Suprapubic skin (tissue), 4 donors: ENCODE measurements at regions not wholly inside any gene's neighbourhood (a gene's known extent, or its start where the extent isn't known, plus 50 kb on each side); places are given as distances from the start of the nearest gene placed in this dataset.

ENCODE experiments used
- DNase-seq, 2 donors: peaks; one replicate each; pipeline ENCODE4 v3.0.0-alpha.2; 2019; ENCODE audit warnings: low spot score in 2 of 2
- H3K27ac ChIP-seq: fragments of 200-600 bp; sonication (generic); one replicate; pipeline ENCODE4 v1.5.1; 2019
- H3K27me3 ChIP-seq: fragments of 200-600 bp; sonication (generic); one replicate; pipeline ENCODE4 v1.5.1; 2019
- H3K36me3 ChIP-seq: fragments of 200-600 bp; sonication (generic); one replicate; pipeline ENCODE4 v1.5.1; 2019
- H3K4me1 ChIP-seq: fragments of 200-600 bp; sonication (generic); one replicate; pipeline ENCODE4 v1.5.1; 2019
- H3K4me3 ChIP-seq: fragments of 200-600 bp; sonication (generic); one replicate; pipeline ENCODE4 v1.5.1; 2019; ENCODE audit warnings: mild to moderate bottlenecking
- H3K9me3 ChIP-seq: fragments of 200-600 bp; sonication (generic); one replicate; pipeline ENCODE4 v1.5.1; 2019
- EP300 ChIP-seq: sonication (generic); formaldehyde crosslinking; IDR thresholded peaks from one replicate; pipeline ENCODE4 v1.6.1; 2017; ENCODE audit warnings: antibody characterized with exemption
- POLR2A ChIP-seq, 2 donors: fragments of 450-650 bp; IDR thresholded peaks; one replicate each; pipeline ENCODE4 v1.6.1; 2017; ENCODE audit warnings: antibody characterized with exemption in 2 of 2, mild to moderate bottlenecking in 2 of 2, moderate library complexity in 2 of 2
- POLR2AphosphoS5 ChIP-seq, 3 donors: sonication (generic); formaldehyde crosslinking; IDR thresholded peaks; one replicate each; pipeline ENCODE4 v1.6.1; 2017; ENCODE audit warnings: antibody characterized with exemption in 3 of 3
- WGBS: methylation state at CpG from one replicate; pipeline ENCODE4 v1.1.5; 2018; 5-methylcytosine and 5-hydroxymethylcytosine counted together
- TF ChIP-seq, protein P1 (sequence below), 2 donors: fragments of 200-600 bp in 1 of 2; fragments of 450-650 bp in 1 of 2; sonication (generic) in 1 of 2; IDR thresholded peaks; one replicate each; pipeline ENCODE4 v1.5.1; 2016 to 2019; ENCODE audit warnings: antibody characterized with exemption in 2 of 2, mild to moderate bottlenecking in 1 of 2, moderate library complexity in 1 of 2

DNA sequence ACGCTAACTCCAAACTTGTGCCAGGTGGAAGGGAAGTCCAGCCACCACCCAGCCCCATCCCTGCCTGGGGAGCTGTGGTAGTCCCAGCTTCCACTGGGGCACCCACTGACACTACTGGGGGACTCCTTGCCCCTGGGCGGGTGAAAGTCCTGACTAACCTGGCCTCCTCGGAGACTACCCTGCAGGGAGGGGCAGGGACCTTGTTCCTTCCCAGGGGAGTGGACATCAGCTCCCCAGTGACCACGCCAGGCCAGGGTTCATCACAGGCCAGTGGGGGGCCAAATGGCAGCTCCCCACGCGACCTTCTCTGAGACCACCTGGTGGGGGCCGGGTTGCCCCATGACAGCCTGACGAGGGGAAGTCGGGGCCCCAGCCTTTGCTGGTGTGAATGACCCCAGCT lies 420.0 kb upstream of the SALL3 start:
- Histone ChIP-seq H3K9me3 (no peaks in the 10 kb centered on the region), H3K4me1 (no peaks in the 10 kb centered on the region), H3K4me3 (no peak overlapping the region), H3K36me3 (no peaks in the 10 kb centered on the region), H3K27me3 (peaks cover 4% of the 10 kb centered on the region), H3K27ac (no peak overlapping the region)
- 100% methylated on average over 1 of the region's 9 CpGs for WGBS
- DNase-seq, result no peak
- TF ChIP-seq POLR2A (IDR thresholded peaks at IDR 0.05), result no peak
- TF ChIP-seq POLR2AphosphoS5 (IDR thresholded peaks at IDR 0.05), result no peak
- TF ChIP-seq, protein P1, sequence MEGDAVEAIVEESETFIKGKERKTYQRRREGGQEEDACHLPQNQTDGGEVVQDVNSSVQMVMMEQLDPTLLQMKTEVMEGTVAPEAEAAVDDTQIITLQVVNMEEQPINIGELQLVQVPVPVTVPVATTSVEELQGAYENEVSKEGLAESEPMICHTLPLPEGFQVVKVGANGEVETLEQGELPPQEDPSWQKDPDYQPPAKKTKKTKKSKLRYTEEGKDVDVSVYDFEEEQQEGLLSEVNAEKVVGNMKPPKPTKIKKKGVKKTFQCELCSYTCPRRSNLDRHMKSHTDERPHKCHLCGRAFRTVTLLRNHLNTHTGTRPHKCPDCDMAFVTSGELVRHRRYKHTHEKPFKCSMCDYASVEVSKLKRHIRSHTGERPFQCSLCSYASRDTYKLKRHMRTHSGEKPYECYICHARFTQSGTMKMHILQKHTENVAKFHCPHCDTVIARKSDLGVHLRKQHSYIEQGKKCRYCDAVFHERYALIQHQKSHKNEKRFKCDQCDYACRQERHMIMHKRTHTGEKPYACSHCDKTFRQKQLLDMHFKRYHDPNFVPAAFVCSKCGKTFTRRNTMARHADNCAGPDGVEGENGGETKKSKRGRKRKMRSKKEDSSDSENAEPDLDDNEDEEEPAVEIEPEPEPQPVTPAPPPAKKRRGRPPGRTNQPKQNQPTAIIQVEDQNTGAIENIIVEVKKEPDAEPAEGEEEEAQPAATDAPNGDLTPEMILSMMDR (IDR thresholded peaks at IDR 0.05), result no peak
- no peak for TF ChIP-seq EP300

DNA sequence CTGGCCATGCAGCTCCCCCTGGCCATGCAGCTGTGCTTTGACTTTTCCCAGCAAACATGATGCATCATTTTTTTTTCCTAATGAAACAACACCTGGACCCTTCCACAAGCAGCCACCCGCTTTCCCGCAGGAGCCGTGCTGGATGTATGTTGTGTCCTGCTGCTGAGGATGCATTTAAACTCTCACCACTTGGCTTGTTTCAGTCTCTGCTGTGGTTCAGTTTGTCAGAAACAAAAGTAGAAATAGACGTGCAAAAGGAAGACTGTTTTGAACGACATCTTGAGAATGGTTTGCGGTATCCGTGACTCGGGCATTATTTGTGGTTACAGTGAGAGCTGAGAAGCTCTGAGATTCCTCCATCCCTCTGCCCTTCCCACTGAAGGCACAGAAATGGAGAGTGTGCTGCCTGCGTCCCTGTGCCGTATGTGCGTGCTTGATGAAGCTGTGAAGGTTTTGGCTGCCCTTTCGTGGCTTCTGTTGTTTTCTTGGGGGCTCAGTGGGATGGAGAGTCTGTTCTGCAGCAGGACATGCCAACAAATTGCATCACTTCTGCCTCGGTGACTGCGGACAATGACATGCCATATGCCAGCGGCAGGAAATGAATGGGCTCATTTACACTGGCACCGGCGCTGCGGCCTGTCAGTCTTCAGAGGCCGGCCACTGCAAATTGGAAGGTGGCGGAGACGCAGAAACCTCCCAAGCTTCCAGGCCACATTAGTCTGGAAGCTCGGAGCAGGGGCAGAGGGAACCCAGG lies 417.7 kb upstream of the SALL3 start:
- Histone ChIP-seq H3K27me3 (peaks cover 4% of the 10 kb centered on the region), H3K36me3 (no peaks in the 10 kb centered on the region), H3K9me3 (no peaks in the 10 kb centered on the region), H3K4me1 (no peaks in the 10 kb centered on the region), H3K27ac (no peak overlapping the region), H3K4me3 (no peak overlapping the region)
- TF ChIP-seq POLR2A (IDR thresholded peaks at IDR 0.05) (no peak), EP300 (no peak), POLR2AphosphoS5 (IDR thresholded peaks at IDR 0.05) (no peak)
- TF ChIP-seq, protein P1 (IDR thresholded peaks at IDR 0.05), result no peak
- WGBS, result 62% methylated on average over 14 of the region's 22 CpGs
- DNase-seq, result no peak

DNA sequence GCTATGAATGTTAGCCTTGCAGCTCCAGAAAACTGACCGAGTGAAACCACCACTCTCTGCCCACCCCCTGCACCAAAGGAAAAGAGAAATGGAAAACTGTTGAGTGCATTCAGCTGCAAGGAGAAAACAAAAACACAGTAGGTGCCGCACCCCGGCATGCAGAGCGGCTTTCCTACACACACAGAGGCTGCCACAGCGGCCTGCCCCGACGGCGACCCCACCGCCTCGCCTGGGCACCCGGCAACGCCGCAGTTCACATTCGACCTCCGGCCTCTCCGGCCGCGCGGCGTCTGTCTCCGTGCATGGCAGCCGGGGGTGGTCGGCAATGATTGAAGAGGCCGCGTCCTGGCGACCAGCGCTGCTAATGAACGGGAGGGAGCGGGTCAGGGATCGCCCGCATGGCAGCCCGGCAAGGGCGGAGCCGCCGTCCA lies 417.1 kb upstream of the SALL3 start:
- H3K4me3 ChIP-seq, result no peak overlapping the region
- no peak overlapping the region for H3K27ac ChIP-seq
- 64% methylated on average over 27 of the region's 35 CpGs for WGBS
- peaks cover 4% of the 10 kb centered on the region for H3K27me3 ChIP-seq
- no peak for DNase-seq
- no peak for TF ChIP-seq POLR2AphosphoS5 (IDR thresholded peaks at IDR 0.05)
- TF ChIP-seq, protein P1 (IDR thresholded peaks at IDR 0.05), result no peak
- TF ChIP-seq EP300, result no peak
- no peak for TF ChIP-seq POLR2A (IDR thresholded peaks at IDR 0.05)
- H3K36me3 ChIP-seq, result no peaks in the 10 kb centered on the region
- H3K4me1 ChIP-seq, result no peaks in the 10 kb centered on the region
- no peaks in the 10 kb centered on the region for H3K9me3 ChIP-seq

DNA sequence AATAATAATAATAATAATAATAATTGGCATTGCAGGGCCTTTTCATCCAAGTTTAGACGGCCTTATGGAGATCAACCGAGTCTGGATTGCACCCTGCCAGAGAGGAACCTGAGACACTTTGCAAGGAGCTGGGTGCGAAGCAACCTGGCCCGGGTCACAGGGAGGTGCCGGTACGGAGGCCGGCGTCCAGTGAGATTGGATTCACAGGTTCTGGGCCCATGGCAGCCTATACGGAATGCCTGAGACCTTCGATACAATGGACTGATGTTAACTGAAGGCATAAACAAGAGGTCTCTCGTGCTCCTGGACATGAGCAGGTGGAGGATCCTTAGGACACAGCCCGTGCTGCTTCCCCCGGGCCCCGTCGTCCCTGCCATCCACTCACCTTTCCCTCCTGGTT lies 416.5 kb upstream of the SALL3 start:
- Histone ChIP-seq H3K27ac (no peak overlapping the region), H3K4me3 (no peak overlapping the region), H3K9me3 (no peaks in the 10 kb centered on the region), H3K27me3 (peaks cover 4% of the 10 kb centered on the region), H3K36me3 (no peaks in the 10 kb centered on the region), H3K4me1 (no peaks in the 10 kb centered on the region)
- WGBS, result 91% methylated on average over 15 of the region's 15 CpGs
- TF ChIP-seq POLR2A (IDR thresholded peaks at IDR 0.05), result no peak
- TF ChIP-seq, protein P1 (IDR thresholded peaks at IDR 0.05), result no peak
- DNase-seq, result no peak

DNA sequence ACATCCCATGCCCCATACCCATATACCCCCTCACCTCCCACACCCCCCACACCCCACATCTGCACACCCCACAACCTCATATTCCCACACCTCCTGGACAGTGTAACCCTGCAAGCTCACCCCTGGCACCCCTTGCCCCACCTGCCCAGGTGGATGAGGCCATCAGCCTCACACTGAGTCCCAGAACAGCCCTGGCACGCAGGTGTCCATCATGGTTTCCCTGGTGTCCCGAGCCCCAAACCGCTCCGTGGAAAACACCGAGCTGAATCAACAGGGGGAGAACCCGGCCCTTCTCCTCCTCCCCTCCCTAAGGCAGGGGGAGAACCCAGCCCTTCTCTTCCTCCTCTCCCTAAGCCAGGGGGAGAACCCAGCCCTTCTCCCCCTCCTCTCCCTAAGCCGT lies 415.6 kb upstream of the SALL3 start:
- no peak for TF ChIP-seq POLR2A (IDR thresholded peaks at IDR 0.05)
- TF ChIP-seq, protein P1 (IDR thresholded peaks at IDR 0.05), result no peak
- TF ChIP-seq POLR2AphosphoS5 (IDR thresholded peaks at IDR 0.05), result no peak
- no peak for TF ChIP-seq EP300
- no peaks in the 10 kb centered on the region for H3K4me1 ChIP-seq
- WGBS, result 53% methylated on average over 6 of the region's 7 CpGs
- no peaks in the 10 kb centered on the region for H3K9me3 ChIP-seq
- H3K27me3 ChIP-seq, result no peaks in the 10 kb centered on the region
- no peaks in the 10 kb centered on the region for H3K36me3 ChIP-seq
- no peak overlapping the region for H3K4me3 ChIP-seq
- no peak overlapping the region for H3K27ac ChIP-seq
- no peak for DNase-seq
